Keratinocyte (primary cell): ENCODE measurements at regions not wholly inside any gene's neighbourhood (a gene's known extent, or its start where the extent isn't known, plus 50 kb on each side); places are given as distances from the start of the nearest gene placed in this dataset.

Experiments
- EZH2 ChIP-seq: IDR thresholded peaks from one replicate; pipeline ENCODE4 v1.6.1; 2012; ENCODE audit warnings: inconsistent platforms, mild to moderate bottlenecking, low read length, moderate library complexity
- TF ChIP-seq, protein P1 (sequence below), 3 experiments: IDR thresholded peaks in 1 of 3; conservative IDR thresholded peaks in 1 of 3; optimal IDR thresholded peaks in 1 of 3; 2 replicates in 2 of 3; 3 replicates in 1 of 3; pipeline versions ENCODE3 to v1.5.1; 2011; ENCODE audit warnings: low read length in 3 of 3, mild to moderate bottlenecking in 3 of 3, moderate library complexity in 2 of 3, control low read depth in 1 of 3, inconsistent platforms in 1 of 3; ENCODE audit not compliant: insufficient read depth in 2 of 3; ENCODE audit errors: extremely low read depth in 1 of 3

DNA sequence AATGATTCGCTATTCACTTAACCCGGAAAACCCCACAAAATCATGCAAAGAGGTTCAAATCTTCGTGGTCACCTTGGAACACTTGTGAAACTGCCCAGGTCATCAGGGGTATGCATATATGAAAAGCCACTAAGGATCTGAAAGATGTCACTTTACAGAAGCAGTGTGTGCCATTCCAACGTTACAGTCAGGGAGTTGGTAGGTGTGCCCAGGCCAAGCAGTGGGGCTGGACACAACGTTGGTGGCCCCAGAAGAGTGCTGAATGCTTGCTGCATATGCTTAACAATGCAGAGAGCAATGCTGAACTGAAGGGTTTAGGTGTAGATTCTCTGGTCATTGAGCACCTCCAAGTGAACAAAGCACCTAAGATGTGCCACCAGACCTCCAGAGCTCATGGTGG is 51.1 kb upstream of the EIF5 start:
- TF ChIP-seq, protein P1, sequence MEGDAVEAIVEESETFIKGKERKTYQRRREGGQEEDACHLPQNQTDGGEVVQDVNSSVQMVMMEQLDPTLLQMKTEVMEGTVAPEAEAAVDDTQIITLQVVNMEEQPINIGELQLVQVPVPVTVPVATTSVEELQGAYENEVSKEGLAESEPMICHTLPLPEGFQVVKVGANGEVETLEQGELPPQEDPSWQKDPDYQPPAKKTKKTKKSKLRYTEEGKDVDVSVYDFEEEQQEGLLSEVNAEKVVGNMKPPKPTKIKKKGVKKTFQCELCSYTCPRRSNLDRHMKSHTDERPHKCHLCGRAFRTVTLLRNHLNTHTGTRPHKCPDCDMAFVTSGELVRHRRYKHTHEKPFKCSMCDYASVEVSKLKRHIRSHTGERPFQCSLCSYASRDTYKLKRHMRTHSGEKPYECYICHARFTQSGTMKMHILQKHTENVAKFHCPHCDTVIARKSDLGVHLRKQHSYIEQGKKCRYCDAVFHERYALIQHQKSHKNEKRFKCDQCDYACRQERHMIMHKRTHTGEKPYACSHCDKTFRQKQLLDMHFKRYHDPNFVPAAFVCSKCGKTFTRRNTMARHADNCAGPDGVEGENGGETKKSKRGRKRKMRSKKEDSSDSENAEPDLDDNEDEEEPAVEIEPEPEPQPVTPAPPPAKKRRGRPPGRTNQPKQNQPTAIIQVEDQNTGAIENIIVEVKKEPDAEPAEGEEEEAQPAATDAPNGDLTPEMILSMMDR (optimal IDR thresholded peaks at IDR 0.05 in 1 of 3, IDR thresholded peaks at IDR 0.05 in 1 of 3, conservative IDR thresholded peaks at IDR 0.05 in 1 of 3; ENCODE audit: extremely low read depth in 1 of 3, insufficient read depth in 2 of 3, low read length in 3 of 3): no peak
- TF ChIP-seq EZH2: no peak
